Central memory CD8-positive, alpha-beta T cell (primary cell): ENCODE measurements at regions not wholly inside any gene's neighbourhood (a gene's known extent, or its start where the extent isn't known, plus 50 kb on each side); places are given as distances from the start of the nearest gene placed in this dataset.
A peak's percentile ranks its signal among the peaks of the same experiment; 100 is the strongest.
"Not testable (repeated sequence)": the region's sequence is repeated elsewhere in the genome, so short reads cannot be mapped to it uniquely, and the experiment has no call there.

Source experiments
- ATAC-seq: fragments of 150-1000 bp; cut with Tn5 transposase; replicated peaks from 2 replicates; pipeline ENCODE4 v1.10.0; 2022; ENCODE audit warnings: mild to moderate bottlenecking, moderate FRiP score, moderate number of reproducible peaks; ENCODE audit not compliant: poor library complexity, severe bottlenecking; ENCODE audit errors: extremely low read depth
- DNase-seq, 2 donors: peaks; one replicate each; pipeline ENCODE4 v3.0.0; 2021; ENCODE audit warnings: low spot score in 2 of 2
- H3K27ac Mint-ChIP-seq: one replicate; pipeline ENCODE4 v1.8.0; 2022; ENCODE audit warnings: low read depth, mild to moderate bottlenecking, moderate library complexity, mixed read lengths
- H3K27me3 Mint-ChIP-seq: one replicate; pipeline ENCODE4 v1.8.0; 2022; ENCODE audit warnings: mixed read lengths
- H3K36me3 Mint-ChIP-seq: one replicate; pipeline ENCODE4 v1.8.0; 2022; ENCODE audit warnings: mild to moderate bottlenecking, moderate library complexity, mixed read lengths; ENCODE audit not compliant: insufficient read depth
- H3K4me1 Mint-ChIP-seq: one replicate; pipeline ENCODE4 v1.8.0; 2022; ENCODE audit warnings: mixed read lengths
- H3K4me3 Mint-ChIP-seq: one replicate; pipeline ENCODE4 v1.8.0; 2022; ENCODE audit warnings: mild to moderate bottlenecking, moderate library complexity, mixed read lengths
- H3K9me3 Mint-ChIP-seq: one replicate; pipeline ENCODE4 v1.8.0; 2022; ENCODE audit warnings: mixed read lengths

DNA sequence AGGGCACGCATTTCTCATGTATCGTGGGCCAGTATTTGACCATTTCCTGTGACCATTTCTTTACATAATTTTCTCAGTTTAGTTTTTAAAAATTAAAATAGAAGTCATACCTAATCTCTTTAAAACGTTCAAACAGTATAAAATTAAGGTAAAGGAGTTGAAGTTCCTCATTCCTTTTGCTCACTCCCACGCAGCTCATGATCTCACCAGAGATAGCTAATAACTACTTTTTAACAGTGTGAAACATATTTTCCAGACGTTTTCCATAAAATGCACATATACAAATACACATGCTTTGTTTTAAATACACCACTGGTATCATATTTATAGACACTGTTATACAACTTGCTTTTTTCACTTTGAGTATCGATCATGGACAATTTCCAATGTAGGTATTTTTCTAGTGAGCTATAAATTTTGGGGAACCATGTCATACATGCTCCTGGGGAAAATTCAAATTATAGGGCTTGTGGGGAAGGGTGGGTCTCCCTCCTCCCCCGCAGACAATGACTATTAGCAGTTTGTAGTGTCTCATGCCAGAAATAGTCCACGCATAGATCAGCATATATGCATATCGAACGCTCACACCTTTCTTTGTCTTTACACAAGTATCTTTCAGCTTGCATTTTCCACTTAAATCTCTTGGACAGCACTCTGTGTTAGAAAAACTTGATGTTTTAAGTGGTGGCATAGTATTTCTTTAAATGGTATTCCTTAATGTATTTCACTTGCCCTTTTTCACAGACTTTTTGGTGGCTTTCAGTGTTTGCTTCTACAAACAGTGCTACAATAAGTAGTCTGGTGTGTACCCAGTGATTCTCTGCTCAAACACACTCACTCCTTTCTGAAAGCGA is 145.5 kb upstream of the ZNF217 start:
- Mint-ChIP-seq H3K27me3 (no peaks in the 10 kb centered on the region), H3K27ac (no peak overlapping the region), H3K36me3 (no peaks in the 10 kb centered on the region), H3K4me3 (no peak overlapping the region), H3K9me3 (no peaks in the 10 kb centered on the region), H3K4me1 (peaks cover 31% of the 10 kb centered on the region)
- ATAC-seq (no peak), DNase-seq (no peak)

- Mint-ChIP-seq H3K4me1 (peaks cover 31% of the 10 kb centered on the region), H3K4me3 (no peak overlapping the region), H3K27ac (no peak overlapping the region)
Observed at GRCh38 chr20:53738039-53738944, 144.7 kb upstream of the ZNF217 start.

GRCh38 chr20:53737396-53738038 is 143.9 kb upstream of the ZNF217 start:
- ATAC-seq (no peak), DNase-seq (no peak)
- H3K27ac Mint-ChIP-seq: no peak overlapping the region
- no peaks in the 10 kb centered on the region for H3K27me3 Mint-ChIP-seq
- no peaks in the 10 kb centered on the region for H3K36me3 Mint-ChIP-seq
- no peaks in the 10 kb centered on the region for H3K9me3 Mint-ChIP-seq
- H3K4me1 Mint-ChIP-seq: peaks cover 31% of the 10 kb centered on the region
- peak overlapping the region; percentile 33 for H3K4me3 Mint-ChIP-seq

More at GRCh38 chr20:53738039-53738944, 144.7 kb upstream of the ZNF217 start:
- DNase-seq: no peak
- no peak for ATAC-seq
- Mint-ChIP-seq H3K9me3 (no peaks in the 10 kb centered on the region), H3K27me3 (no peaks in the 10 kb centered on the region), H3K36me3 (no peaks in the 10 kb centered on the region)

DNA sequence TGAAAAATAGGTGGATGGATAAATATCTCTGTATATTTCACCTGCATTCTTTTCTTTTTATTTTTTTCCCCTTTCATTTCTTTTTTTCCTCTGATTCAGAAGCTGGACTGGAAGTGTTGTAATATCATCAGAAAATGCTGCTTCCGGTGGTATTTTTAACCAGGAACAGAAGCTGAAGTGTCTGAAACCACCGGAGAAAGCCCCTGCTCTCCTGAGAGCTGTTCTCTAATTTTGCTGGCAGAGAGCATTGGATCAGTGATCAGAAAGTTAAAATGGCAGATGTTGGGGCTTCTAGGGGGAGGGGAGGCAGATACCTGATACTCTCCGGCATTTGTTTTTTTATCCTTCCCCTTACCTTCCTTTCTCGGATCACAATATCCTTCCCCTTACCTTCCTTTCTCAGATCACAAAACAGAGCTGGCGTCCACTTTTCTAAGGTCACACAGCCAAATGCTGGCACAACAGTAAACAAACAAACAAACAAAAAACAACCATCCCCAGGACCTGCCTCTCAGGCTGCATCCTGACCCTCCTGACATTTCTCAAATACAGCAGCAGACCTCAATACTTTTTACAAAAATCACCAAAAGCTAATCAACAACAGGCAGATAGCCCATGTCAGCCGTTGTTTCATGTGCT is 143.2 kb upstream of the ZNF217 start:
- Mint-ChIP-seq H3K27me3 (no peaks in the 10 kb centered on the region), H3K4me3 (peak overlapping the region; percentile 33), H3K4me1 (peaks cover 31% of the 10 kb centered on the region), H3K9me3 (no peaks in the 10 kb centered on the region), H3K27ac (peak overlapping the region; percentile 3), H3K36me3 (no peaks in the 10 kb centered on the region)
- DNase-seq (no peak), ATAC-seq (no peak)

DNA sequence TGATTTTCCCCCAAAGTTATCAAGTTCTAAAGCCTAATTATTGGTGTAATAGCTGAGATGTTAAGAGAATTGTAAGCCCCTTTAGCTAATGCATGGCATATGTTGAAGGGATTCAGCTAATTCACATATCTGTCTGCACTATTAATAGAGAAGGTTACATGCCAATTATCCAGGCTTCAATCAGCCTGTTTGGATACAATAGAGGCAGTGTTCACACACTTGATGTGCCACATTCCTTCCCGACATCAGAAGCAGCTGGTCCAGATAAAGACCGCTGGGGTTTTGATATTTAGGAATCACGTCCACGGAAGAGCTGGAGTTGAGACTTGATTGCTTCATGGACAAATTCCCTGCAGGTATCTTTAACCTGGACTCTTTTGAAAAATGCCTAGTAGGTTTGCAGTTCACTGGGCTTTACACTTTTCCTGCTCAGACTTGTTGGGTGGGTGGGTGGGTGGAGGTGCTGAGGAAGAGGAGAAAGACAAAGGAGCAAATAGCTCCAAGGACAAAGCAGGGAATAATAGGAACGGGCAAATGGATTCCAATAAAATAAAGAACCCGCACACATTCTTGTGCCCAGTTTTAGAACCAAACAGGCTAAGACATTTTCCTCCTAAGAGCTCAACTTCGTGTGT is 142.6 kb upstream of the ZNF217 start:
- Mint-ChIP-seq H3K27ac (peak overlapping the region; percentile 19), H3K4me3 (peak overlapping the region; percentile 33), H3K27me3 (no peaks in the 10 kb centered on the region), H3K36me3 (no peaks in the 10 kb centered on the region), H3K4me1 (peaks cover 30% of the 10 kb centered on the region), H3K9me3 (no peaks in the 10 kb centered on the region)
- DNase-seq (no peak), ATAC-seq (no peak)

GRCh38 chr20:53735536-53736050 is 142.0 kb upstream of the ZNF217 start:
- H3K27ac Mint-ChIP-seq: peak overlapping the region; percentile 19
- no peaks in the 10 kb centered on the region for H3K27me3 Mint-ChIP-seq
- H3K4me1 Mint-ChIP-seq: peaks cover 24% of the 10 kb centered on the region
- H3K9me3 Mint-ChIP-seq: no peaks in the 10 kb centered on the region
- H3K4me3 Mint-ChIP-seq: no peak overlapping the region
- no peaks in the 10 kb centered on the region for H3K36me3 Mint-ChIP-seq
- ATAC-seq (no peak), DNase-seq (no peak)

- Mint-ChIP-seq H3K9me3 (no peaks in the 10 kb centered on the region), H3K36me3 (no peaks in the 10 kb centered on the region), H3K27ac (no peak overlapping the region), H3K4me1 (peaks cover 14% of the 10 kb centered on the region), H3K4me3 (no peak overlapping the region), H3K27me3 (no peaks in the 10 kb centered on the region)
- DNase-seq (no peak), ATAC-seq (no peak)
Observed at GRCh38 chr20:53734006-53734688, 140.5 kb upstream of the ZNF217 start.

GRCh38 chr20:53731595-53731994 is 138.0 kb upstream of the ZNF217 start:
- H3K4me3 Mint-ChIP-seq: no peak overlapping the region
- ATAC-seq: no peak
- H3K4me1 Mint-ChIP-seq: peaks cover 7% of the 10 kb centered on the region
- H3K9me3 Mint-ChIP-seq: no peaks in the 10 kb centered on the region
- no peak overlapping the region for H3K27ac Mint-ChIP-seq
- DNase-seq: no peak
- H3K36me3 Mint-ChIP-seq: no peaks in the 10 kb centered on the region
- no peaks in the 10 kb centered on the region for H3K27me3 Mint-ChIP-seq

GRCh38 chr20:53728359-53728758 is 134.7 kb upstream of the ZNF217 start:
- ATAC-seq (no peak), DNase-seq (no peak)
- H3K4me1 Mint-ChIP-seq: peaks cover 5% of the 10 kb centered on the region
- peak overlapping the region; percentile 15 for H3K27ac Mint-ChIP-seq
- no peaks in the 10 kb centered on the region for H3K36me3 Mint-ChIP-seq
- no peak overlapping the region for H3K4me3 Mint-ChIP-seq
- no peaks in the 10 kb centered on the region for H3K27me3 Mint-ChIP-seq
- no peaks in the 10 kb centered on the region for H3K9me3 Mint-ChIP-seq

- H3K27ac Mint-ChIP-seq, H3K27me3 Mint-ChIP-seq, H3K9me3 Mint-ChIP-seq, DNase-seq, ATAC-seq, H3K36me3 Mint-ChIP-seq, H3K4me1 Mint-ChIP-seq, H3K4me3 Mint-ChIP-seq: not testable (repeated sequence)
Observed at GRCh38 chr20:53727239-53727638, 133.6 kb upstream of the ZNF217 start.

DNA sequence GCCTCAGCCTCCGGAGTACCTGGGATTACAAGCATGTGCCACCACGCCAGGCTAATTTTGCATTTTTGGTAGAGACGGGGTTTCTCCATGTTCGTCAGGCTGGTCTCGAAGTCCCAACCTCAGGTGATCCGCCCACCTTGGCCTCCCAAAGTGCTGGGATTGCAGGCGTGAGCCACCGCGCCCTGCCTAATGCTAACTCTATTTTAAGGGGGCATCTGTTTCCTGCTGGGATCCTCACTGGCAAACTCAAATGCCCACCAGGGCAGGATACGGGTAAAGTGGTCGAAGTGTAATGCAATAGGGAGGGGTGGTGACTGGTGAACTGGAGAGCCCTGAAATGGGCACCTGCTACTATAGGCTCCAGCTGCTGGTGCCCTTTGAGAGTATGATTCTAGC is 131.9 kb upstream of the ZNF217 start:
- no peaks in the 10 kb centered on the region for H3K9me3 Mint-ChIP-seq
- DNase-seq (no peak), ATAC-seq (no peak)
- H3K4me1 Mint-ChIP-seq: peaks cover 14% of the 10 kb centered on the region
- H3K4me3 Mint-ChIP-seq: no peak overlapping the region
- H3K36me3 Mint-ChIP-seq: no peaks in the 10 kb centered on the region
- no peak overlapping the region for H3K27ac Mint-ChIP-seq
- no peaks in the 10 kb centered on the region for H3K27me3 Mint-ChIP-seq
